PFSK-1 (cell line): ENCODE measurements at regions not wholly inside any gene's neighbourhood (a gene's known extent, or its start where the extent isn't known, plus 50 kb on each side); places are given as distances from the start of the nearest gene placed in this dataset.

Experiments used
- POLR2AphosphoS5 ChIP-seq: IDR thresholded peaks from 2 replicates; pipeline ENCODE4 v1.6.1; 2012; ENCODE audit warnings: low read depth, mild to moderate bottlenecking, control low read depth, low read length, moderate library complexity
- TAF1 ChIP-seq: IDR thresholded peaks from 2 replicates; pipeline ENCODE4 v1.6.1; 2012; ENCODE audit warnings: low read length, control low read depth, borderline replicate concordance; ENCODE audit not compliant: insufficient read depth
- TF ChIP-seq, protein P1 (sequence below), 2 experiments: IDR thresholded peaks; 2 replicates each; pipeline versions ENCODE4 v1.6.1 to v1.8.0; 2011 to 2012; ENCODE audit warnings: low read depth in 2 of 2, low read length in 2 of 2, control low read depth in 1 of 2, inconsistent platforms in 1 of 2, mild to moderate bottlenecking in 1 of 2, moderate library complexity in 1 of 2; ENCODE audit not compliant: insufficient read depth in 1 of 2

DNA sequence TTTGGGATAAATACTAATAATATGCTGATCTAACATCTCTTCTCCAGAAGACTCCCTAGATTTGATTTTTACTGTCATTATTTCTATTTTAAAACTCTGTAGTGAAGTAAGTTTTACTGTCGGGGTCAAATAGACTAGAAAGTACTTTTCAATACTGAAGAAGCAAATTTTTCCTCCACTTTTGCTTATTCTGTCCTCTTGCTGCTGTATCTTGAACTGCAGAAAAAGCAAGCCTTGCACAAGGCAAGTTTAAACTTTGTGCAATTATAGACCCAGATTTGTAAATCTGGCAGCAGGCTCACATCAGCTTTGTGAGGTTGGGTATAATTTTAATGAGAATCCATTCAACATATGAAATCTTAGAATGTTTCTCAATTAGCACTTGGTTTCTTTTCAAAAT is 151.1 kb upstream of the ETS2 start:
- no peak for TF ChIP-seq POLR2AphosphoS5
- TF ChIP-seq, protein P1, sequence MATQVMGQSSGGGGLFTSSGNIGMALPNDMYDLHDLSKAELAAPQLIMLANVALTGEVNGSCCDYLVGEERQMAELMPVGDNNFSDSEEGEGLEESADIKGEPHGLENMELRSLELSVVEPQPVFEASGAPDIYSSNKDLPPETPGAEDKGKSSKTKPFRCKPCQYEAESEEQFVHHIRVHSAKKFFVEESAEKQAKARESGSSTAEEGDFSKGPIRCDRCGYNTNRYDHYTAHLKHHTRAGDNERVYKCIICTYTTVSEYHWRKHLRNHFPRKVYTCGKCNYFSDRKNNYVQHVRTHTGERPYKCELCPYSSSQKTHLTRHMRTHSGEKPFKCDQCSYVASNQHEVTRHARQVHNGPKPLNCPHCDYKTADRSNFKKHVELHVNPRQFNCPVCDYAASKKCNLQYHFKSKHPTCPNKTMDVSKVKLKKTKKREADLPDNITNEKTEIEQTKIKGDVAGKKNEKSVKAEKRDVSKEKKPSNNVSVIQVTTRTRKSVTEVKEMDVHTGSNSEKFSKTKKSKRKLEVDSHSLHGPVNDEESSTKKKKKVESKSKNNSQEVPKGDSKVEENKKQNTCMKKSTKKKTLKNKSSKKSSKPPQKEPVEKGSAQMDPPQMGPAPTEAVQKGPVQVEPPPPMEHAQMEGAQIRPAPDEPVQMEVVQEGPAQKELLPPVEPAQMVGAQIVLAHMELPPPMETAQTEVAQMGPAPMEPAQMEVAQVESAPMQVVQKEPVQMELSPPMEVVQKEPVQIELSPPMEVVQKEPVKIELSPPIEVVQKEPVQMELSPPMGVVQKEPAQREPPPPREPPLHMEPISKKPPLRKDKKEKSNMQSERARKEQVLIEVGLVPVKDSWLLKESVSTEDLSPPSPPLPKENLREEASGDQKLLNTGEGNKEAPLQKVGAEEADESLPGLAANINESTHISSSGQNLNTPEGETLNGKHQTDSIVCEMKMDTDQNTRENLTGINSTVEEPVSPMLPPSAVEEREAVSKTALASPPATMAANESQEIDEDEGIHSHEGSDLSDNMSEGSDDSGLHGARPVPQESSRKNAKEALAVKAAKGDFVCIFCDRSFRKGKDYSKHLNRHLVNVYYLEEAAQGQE (IDR thresholded peaks at IDR 0.05; ENCODE audit: insufficient read depth in 1 of 2, low read depth in 2 of 2, low read length in 2 of 2), result no peak
- no peak for TF ChIP-seq TAF1
